ENCODE measurements at regions not wholly inside any gene's neighbourhood (a gene's known extent, or its start where the extent isn't known, plus 50 kb on each side); places are given as distances from the start of the nearest gene placed in this dataset.

DNA sequence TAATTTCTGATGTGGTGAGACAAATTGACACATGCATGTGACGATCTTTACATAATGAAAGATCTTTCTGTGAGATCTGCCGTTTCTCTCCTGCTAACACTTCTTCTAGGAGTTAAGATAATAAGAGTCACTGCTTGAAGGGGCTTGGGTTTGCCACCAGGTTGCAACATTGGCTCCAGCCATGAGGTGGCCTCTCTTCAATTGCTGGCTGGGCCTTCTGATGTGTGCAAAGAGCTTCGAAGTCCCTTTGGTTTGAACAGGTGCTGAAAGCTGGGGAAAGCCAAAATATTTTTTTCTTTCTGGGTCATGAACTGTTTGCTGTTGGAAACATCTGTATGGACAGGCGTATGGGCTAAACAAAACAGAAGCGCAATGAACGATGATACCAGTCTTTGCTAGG lies 204.1 kb upstream of the SALL1 start:
- no peaks in the 10 kb centered on the region for H3K9me3 ChIP-seq (ENCODE audit: control insufficient read depth, low read length)
- WGBS, 2 experiments (ENCODE audit: insufficient coverage in 2 of 2), result 86 to 91% methylated on average over 5 of the region's 6 CpGs
- no peak overlapping the region for H3K4me3 ChIP-seq (ENCODE audit: extremely low read depth, insufficient read depth, low read length, poor library complexity, severe bottlenecking)
- H3K36me3 ChIP-seq (ENCODE audit: control insufficient read depth, insufficient read depth, low read length), result no peaks in the 10 kb centered on the region
- H3K27ac ChIP-seq (ENCODE audit: low read depth, low read length, severe bottlenecking), result no peak overlapping the region
- H3K4me1 ChIP-seq (ENCODE audit: control insufficient read depth, insufficient read depth, low read length, poor library complexity, severe bottlenecking), result no peaks in the 10 kb centered on the region

DNA sequence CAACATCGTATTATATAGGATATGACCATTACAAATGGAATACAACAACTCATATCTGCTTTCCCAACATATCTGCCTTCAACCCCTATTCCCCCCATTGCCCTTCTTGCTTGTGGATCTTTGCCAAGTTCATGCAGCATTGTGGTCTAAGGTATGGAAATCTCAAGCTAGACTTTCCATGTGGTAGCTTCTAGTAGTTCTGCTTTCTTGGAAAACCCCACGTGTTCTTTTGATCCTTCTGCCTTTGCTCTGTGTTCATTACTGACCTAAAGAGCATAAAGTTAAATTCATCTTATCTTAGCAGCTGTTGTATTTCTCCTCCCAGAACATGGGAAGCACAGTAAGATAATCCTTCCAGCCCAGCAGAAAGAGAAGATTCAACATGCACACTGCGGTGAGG lies 202.0 kb upstream of the SALL1 start:
- H3K9me3 ChIP-seq (ENCODE audit: control insufficient read depth, low read length), result no peaks in the 10 kb centered on the region
- H3K4me3 ChIP-seq (ENCODE audit: extremely low read depth, insufficient read depth, low read length, poor library complexity, severe bottlenecking), result no peak overlapping the region
- H3K4me1 ChIP-seq (ENCODE audit: control insufficient read depth, insufficient read depth, low read length, poor library complexity, severe bottlenecking), result no peaks in the 10 kb centered on the region
- WGBS, 2 experiments (ENCODE audit: insufficient coverage in 2 of 2), result 83 to 91% methylated on average over 1 of the region's 3 CpGs
- H3K36me3 ChIP-seq (ENCODE audit: control insufficient read depth, insufficient read depth, low read length), result no peaks in the 10 kb centered on the region
- H3K27ac ChIP-seq (ENCODE audit: low read depth, low read length, severe bottlenecking), result no peak overlapping the region

DNA sequence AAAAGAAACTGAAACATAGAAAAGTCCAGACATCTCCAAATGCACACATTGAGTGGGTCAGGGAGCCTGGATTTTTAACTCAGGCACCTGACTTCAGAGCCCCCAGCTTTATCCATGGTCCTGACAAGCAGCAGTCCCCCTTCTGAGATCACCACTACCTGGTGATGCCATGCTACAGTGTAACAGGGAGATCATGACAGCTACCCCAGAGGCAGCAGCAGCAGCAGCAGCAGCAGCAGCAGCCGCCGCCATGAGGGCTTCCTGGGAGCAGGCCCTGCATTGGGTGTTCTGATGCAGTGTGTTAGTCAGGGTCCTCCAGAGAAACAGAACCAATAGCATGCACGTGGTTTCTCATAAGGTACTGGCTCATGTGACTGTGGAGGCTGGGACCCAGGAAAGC lies 198.6 kb upstream of the SALL1 start:
- 86% methylated on average over 1 to 3 of the region's 3 CpGs for WGBS, 2 experiments (ENCODE audit: insufficient coverage in 2 of 2)
- H3K9me3 ChIP-seq (ENCODE audit: control insufficient read depth, low read length), result no peaks in the 10 kb centered on the region
- no peaks in the 10 kb centered on the region for H3K36me3 ChIP-seq (ENCODE audit: control insufficient read depth, insufficient read depth, low read length)
- H3K27ac ChIP-seq (ENCODE audit: low read depth, low read length, severe bottlenecking), result no peak overlapping the region
- no peak overlapping the region for H3K4me3 ChIP-seq (ENCODE audit: extremely low read depth, insufficient read depth, low read length, poor library complexity, severe bottlenecking)
- H3K4me1 ChIP-seq (ENCODE audit: control insufficient read depth, insufficient read depth, low read length, poor library complexity, severe bottlenecking), result no peaks in the 10 kb centered on the region

DNA sequence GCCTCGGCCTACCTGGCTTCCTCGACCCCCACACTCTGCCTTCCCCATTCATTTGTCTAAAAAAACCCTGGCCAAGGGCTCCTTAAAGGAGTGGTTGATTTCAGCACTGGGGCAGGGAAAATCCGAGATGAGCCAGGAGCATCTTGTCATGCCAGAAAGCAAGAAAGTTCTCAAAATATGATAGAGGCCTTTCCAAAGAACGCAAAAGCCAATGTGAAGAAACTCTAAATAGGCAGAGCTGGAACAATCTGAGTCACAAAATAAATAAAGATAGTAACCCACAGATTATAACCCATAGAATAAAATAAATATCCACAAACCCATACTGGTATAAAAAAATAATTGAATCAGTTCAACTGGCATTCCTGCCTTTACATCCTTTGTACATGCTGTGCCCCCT lies 192.3 kb upstream of the SALL1 start:
- 93 to 100% methylated on average over 1 to 2 of the region's 4 CpGs for WGBS, 2 experiments (ENCODE audit: insufficient coverage in 2 of 2)
- Histone ChIP-seq H3K4me1 (ENCODE audit: control insufficient read depth, insufficient read depth, low read length, poor library complexity, severe bottlenecking) (no peaks in the 10 kb centered on the region), H3K4me3 (ENCODE audit: extremely low read depth, insufficient read depth, low read length, poor library complexity, severe bottlenecking) (no peak overlapping the region), H3K9me3 (ENCODE audit: control insufficient read depth, low read length) (no peaks in the 10 kb centered on the region), H3K27ac (ENCODE audit: low read depth, low read length, severe bottlenecking) (no peak overlapping the region), H3K36me3 (ENCODE audit: control insufficient read depth, insufficient read depth, low read length) (no peaks in the 10 kb centered on the region)

DNA sequence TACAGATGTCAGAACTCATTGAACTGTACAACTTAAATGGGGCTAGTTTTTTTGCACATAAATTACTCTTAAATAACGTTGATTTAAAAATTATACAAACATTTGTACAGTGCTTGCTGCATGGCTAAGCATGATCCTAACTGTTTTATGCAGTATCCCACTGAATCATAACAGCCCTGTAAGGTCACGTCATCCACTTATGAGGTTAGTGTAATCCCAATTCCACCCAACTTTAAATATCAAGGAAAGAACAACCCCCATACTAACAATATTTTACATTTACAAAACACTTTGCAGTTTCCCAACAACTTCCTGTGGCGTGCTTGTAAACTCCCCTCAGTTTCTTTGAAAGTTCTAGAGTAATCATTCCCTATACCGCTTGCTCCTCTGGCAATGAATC lies 190.1 kb upstream of the SALL1 start:
- no peaks in the 10 kb centered on the region for H3K4me1 ChIP-seq (ENCODE audit: control insufficient read depth, insufficient read depth, low read length, poor library complexity, severe bottlenecking)
- 86 to 100% methylated on average over 1 to 2 of the region's 4 CpGs for WGBS, 2 experiments (ENCODE audit: insufficient coverage in 2 of 2)
- no peak overlapping the region for H3K27ac ChIP-seq (ENCODE audit: low read depth, low read length, severe bottlenecking)
- no peak overlapping the region for H3K4me3 ChIP-seq (ENCODE audit: extremely low read depth, insufficient read depth, low read length, poor library complexity, severe bottlenecking)
- no peaks in the 10 kb centered on the region for H3K36me3 ChIP-seq (ENCODE audit: control insufficient read depth, insufficient read depth, low read length)
- H3K9me3 ChIP-seq (ENCODE audit: control insufficient read depth, low read length), result no peaks in the 10 kb centered on the region

DNA sequence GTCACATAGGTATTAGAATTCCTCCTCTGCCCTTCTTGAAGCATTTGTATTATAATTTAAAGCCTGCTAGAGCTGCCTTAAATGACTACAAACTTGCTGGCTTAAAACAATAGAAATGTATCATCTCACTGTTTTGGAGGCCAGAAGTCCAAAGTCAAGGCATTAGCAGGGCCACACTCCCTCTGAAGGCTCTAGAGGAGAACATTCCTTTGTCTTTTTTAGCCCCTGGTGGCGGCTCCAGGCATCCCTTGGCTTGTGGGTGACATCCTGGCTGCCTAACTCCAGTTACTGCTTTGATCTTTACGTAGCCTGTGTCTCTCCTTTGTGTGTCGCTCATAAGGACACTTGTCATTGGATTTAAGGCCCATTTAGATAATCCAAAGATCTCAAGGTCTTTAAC lies 186.6 kb upstream of the SALL1 start:
- WGBS, 2 experiments (ENCODE audit: insufficient coverage in 2 of 2), result 58 to 86% methylated on average over 2 of the region's 3 CpGs
- Histone ChIP-seq H3K9me3 (ENCODE audit: control insufficient read depth, low read length) (no peaks in the 10 kb centered on the region), H3K36me3 (ENCODE audit: control insufficient read depth, insufficient read depth, low read length) (no peaks in the 10 kb centered on the region), H3K4me3 (ENCODE audit: extremely low read depth, insufficient read depth, low read length, poor library complexity, severe bottlenecking) (no peak overlapping the region), H3K27ac (ENCODE audit: low read depth, low read length, severe bottlenecking) (no peak overlapping the region), H3K4me1 (ENCODE audit: control insufficient read depth, insufficient read depth, low read length, poor library complexity, severe bottlenecking) (no peaks in the 10 kb centered on the region)

DNA sequence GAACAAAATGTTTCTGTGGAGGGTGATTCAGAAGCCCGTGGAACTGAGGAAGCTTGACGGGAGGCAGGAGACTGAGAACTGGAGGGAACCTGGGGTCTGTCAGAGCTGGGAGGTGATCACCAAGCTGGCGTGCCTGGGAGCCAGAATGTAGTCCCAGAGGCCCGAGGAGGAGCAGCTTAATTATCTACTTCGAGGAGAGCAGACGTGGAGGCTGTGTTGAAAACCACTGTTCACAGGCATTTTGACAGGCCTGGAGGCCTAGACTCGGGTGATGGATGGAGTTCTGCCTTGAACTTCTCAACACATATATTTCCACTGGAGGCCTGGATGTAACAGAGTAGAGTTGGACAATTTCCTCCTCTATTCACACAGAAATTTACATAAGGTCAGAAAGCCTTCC lies 177.7 kb upstream of the SALL1 start:
- 79 to 92% methylated on average over 5 to 6 of the region's 7 CpGs for WGBS, 2 experiments (ENCODE audit: insufficient coverage in 2 of 2)

DNA sequence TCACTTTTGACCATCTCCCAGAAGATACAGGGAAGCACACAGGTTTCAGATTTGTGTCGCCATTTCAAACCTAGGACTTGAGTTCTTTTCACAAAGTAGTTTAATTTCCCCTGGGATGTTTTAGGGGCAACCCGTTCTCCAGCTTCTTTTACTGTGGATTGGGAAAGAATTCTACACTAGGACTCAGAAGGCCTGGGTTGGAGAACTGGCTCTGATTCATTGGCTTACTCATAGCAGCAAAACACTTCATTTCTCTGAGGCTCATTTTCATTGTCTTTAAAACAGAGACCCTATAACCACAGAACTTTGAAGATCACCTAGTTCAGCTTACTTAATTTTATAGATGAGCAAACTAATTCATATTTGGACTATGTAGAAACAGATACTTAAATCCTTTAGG lies 175.9 kb upstream of the SALL1 start:
- H3K4me3 ChIP-seq (ENCODE audit: extremely low read depth, insufficient read depth, low read length, poor library complexity, severe bottlenecking), result no peak overlapping the region
- 100% methylated on average over 1 of the region's 2 CpGs; no CpG with 5 or more reads in 1 of the 2 experiments for WGBS, 2 experiments (ENCODE audit: insufficient coverage in 2 of 2)
- H3K36me3 ChIP-seq (ENCODE audit: control insufficient read depth, insufficient read depth, low read length), result no peaks in the 10 kb centered on the region
- no peaks in the 10 kb centered on the region for H3K9me3 ChIP-seq (ENCODE audit: control insufficient read depth, low read length)
- H3K27ac ChIP-seq (ENCODE audit: low read depth, low read length, severe bottlenecking), result peak overlapping the region; percentile 36
- peaks cover 24% of the 10 kb centered on the region for H3K4me1 ChIP-seq (ENCODE audit: control insufficient read depth, insufficient read depth, low read length, poor library complexity, severe bottlenecking)

More for the DNA sequence above, 177.7 kb upstream of the SALL1 start:
- Histone ChIP-seq H3K36me3 (ENCODE audit: control insufficient read depth, insufficient read depth, low read length) (no peaks in the 10 kb centered on the region), H3K9me3 (ENCODE audit: control insufficient read depth, low read length) (no peaks in the 10 kb centered on the region), H3K4me3 (ENCODE audit: extremely low read depth, insufficient read depth, low read length, poor library complexity, severe bottlenecking) (no peak overlapping the region), H3K4me1 (ENCODE audit: control insufficient read depth, insufficient read depth, low read length, poor library complexity, severe bottlenecking) (peaks cover 24% of the 10 kb centered on the region), H3K27ac (ENCODE audit: low read depth, low read length, severe bottlenecking) (no peak overlapping the region)

DNA sequence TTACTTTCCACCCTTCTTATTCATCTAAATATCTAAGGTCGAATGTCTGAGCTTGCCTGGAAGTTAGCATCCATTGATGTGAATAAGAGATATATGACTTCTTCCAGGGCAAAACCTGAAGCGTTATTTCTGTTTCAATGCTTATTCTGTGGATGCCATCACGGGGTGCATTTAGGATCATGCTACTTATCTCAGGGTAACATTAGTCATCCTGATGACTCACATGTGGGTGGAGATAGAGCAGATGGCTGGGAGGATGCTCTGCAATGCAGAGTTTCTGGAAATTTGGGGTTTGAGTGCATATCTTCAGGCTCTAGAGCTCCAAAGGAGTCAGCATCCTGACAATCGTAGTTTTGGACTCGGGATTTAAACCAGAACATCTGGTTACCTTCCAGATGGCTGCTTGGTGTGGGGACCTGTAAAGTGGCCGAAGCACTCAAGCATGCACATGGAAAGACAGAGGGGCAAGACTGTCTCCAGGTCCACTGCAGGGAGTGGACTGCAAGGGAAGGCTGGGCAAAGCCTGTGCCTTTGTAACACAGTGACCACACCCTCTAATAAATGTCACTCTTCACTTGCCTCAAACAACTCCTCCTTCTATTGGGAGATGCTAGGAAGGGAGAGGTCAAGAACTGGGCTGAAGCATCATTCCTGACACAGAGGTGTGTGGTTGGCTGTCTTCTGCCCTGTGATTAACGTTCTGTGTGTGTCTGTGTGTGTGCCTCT lies 175.2 kb upstream of the SALL1 start:
- Histone ChIP-seq H3K4me3 (ENCODE audit: extremely low read depth, insufficient read depth, low read length, poor library complexity, severe bottlenecking) (no peak overlapping the region), H3K9me3 (ENCODE audit: control insufficient read depth, low read length) (no peaks in the 10 kb centered on the region), H3K36me3 (ENCODE audit: control insufficient read depth, insufficient read depth, low read length) (no peaks in the 10 kb centered on the region), H3K27ac (ENCODE audit: low read depth, low read length, severe bottlenecking) (peak overlapping the region; percentile 66), H3K4me1 (ENCODE audit: control insufficient read depth, insufficient read depth, low read length, poor library complexity, severe bottlenecking) (peaks cover 24% of the 10 kb centered on the region)
- WGBS, 2 experiments (ENCODE audit: insufficient coverage in 2 of 2), result 65 to 89% methylated on average over 4 of the region's 7 CpGs

DNA sequence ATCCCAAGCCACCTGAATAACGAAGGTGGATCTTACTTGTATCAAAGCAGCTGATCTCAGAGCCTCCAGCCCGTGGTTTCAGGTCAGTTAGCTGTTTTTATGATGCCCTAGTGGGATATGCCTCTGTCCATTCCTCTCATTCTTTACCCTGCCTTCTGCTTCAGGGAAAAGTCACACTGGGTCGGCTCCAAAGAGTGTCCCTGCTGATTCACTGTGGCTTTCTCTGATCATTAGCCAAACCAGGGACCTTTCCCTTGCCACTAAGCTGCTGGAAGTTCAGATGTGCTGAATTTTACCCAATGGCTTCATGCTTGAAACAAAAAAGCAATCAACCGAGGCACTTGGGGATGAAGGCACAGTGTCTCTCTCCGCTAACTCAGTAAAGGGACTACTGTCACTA lies 170.2 kb upstream of the SALL1 start:
- 83 to 87% methylated on average over 5 of the region's 5 CpGs for WGBS, 2 experiments (ENCODE audit: insufficient coverage in 2 of 2)
- no peak overlapping the region for H3K4me3 ChIP-seq (ENCODE audit: extremely low read depth, insufficient read depth, low read length, poor library complexity, severe bottlenecking)
- H3K27ac ChIP-seq (ENCODE audit: low read depth, low read length, severe bottlenecking), result no peak overlapping the region
- H3K4me1 ChIP-seq (ENCODE audit: control insufficient read depth, insufficient read depth, low read length, poor library complexity, severe bottlenecking), result peaks cover 15% of the 10 kb centered on the region
- H3K9me3 ChIP-seq (ENCODE audit: control insufficient read depth, low read length), result no peaks in the 10 kb centered on the region
- no peaks in the 10 kb centered on the region for H3K36me3 ChIP-seq (ENCODE audit: control insufficient read depth, insufficient read depth, low read length)

DNA sequence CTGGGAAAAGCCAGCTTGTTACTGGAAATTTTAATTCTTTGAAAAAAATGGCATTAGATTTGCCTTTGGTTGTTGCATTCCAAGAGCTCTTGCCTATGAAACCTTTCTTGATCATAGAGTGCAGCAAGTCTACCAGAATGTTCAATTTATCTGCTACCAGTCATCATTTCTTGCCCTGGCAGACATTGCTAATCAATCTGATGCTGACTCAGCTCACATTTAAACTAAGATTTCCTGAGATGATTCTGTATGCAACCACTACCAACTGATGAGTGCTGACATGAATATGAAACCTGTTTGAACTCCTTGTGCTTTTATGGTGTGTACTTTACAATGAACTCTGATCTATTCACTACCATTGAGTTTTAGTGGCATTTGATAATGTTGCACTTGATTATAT lies 166.5 kb upstream of the SALL1 start:
- Histone ChIP-seq H3K27ac (ENCODE audit: low read depth, low read length, severe bottlenecking) (no peak overlapping the region), H3K4me1 (ENCODE audit: control insufficient read depth, insufficient read depth, low read length, poor library complexity, severe bottlenecking) (no peaks in the 10 kb centered on the region), H3K4me3 (ENCODE audit: extremely low read depth, insufficient read depth, low read length, poor library complexity, severe bottlenecking) (no peak overlapping the region), H3K9me3 (ENCODE audit: control insufficient read depth, low read length) (no peaks in the 10 kb centered on the region), H3K36me3 (ENCODE audit: control insufficient read depth, insufficient read depth, low read length) (no peaks in the 10 kb centered on the region)

Measured in mesodermal cell (in vitro differentiated cells).